ENCODE measurements at regions not wholly inside any gene's neighbourhood (a gene's known extent, or its start where the extent isn't known, plus 50 kb on each side); places are given as distances from the start of the nearest gene placed in this dataset.
A peak's percentile ranks its signal among the peaks of the same experiment; 100 is the strongest.

- TF ChIP-seq CTCF (IDR thresholded peaks at IDR 0.05) (no peak), POLR2A (IDR thresholded peaks at IDR 0.05; ENCODE audit: low read length) (no peak), CBX8 (IDR thresholded peaks at IDR 0.05) (no peak), CEBPB (IDR thresholded peaks at IDR 0.05) (peak in 1 of 2 experiments; percentile 30; a peak in 1 of 4 replicates), RARB (CRISPR knock-in tag; IDR thresholded peaks at IDR 0.05) (no peak), RAD21 (conservative IDR thresholded peaks at IDR 0.05 in 1 of 2, IDR thresholded peaks at IDR 0.05 in 1 of 2) (peak; percentile 15; a peak in 1 of 5 replicates), HDAC2 (IDR thresholded peaks at IDR 0.05) (no peak)
Observed at GRCh38 chr2:41859615-41860514, 188.0 kb upstream of the PKDCC start.

All from A549 (cell line).